ENCODE measurements at regions not wholly inside any gene's neighbourhood (a gene's known extent, or its start where the extent isn't known, plus 50 kb on each side); places are given as distances from the start of the nearest gene placed in this dataset.

DNA sequence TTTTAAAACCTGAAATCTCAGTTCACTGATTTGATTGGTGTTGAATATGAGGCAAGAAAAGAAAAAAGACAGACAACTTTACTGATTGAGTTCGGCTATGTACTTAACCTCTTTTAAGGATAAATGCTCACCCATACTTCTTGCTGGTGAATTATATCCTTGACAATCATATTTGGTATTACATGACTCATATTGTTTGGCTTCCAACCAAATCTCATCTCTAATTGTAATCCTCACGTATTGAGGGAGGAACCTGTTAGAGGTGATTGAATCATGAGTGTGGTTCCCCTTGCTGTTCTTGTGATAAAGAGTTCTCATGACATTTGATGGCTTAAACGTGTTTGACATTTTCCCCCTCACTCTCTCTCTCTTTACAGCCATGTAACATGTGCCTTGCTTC, 255.6 kb upstream of the IZUMO3 start:
- ChIA-PET CTCF (ENCODE audit: low intra/inter-chr PET ratio, low total read pairs) (no interaction called here), POLR2A (no interaction called here)
- no peak for FAIRE-seq
- no peak overlapping the region for H3K4me2 ChIP-seq (ENCODE audit: low read depth, low read length)
- H3K36me3 ChIP-seq (replicated peaks in 1 of 2; ENCODE audit: control insufficient read depth in 1 of 2, insufficient read depth in 2 of 2, low read length in 2 of 2), result no peaks in the 10 kb centered on the region
- 1% methylated on average over 3 of the region's 3 CpGs for WGBS (ENCODE audit: low lambda C conversion rate)
- H3K79me2 ChIP-seq (ENCODE audit: insufficient read depth, low read length), result no peaks in the 10 kb centered on the region
- H3K9me3 ChIP-seq (ENCODE audit: low read length), result peaks cover 71% of the 10 kb centered on the region
- no peak overlapping the region for H3K27ac ChIP-seq (ENCODE audit: extremely low read length, insufficient read depth, low read length)
- H4K20me1 ChIP-seq (ENCODE audit: insufficient read depth, low read length), result no peaks in the 10 kb centered on the region
- intact Hi-C loops (cut with micrococcal nuclease; ENCODE audit: unreplicated experiment), result no loop called here
- no peak overlapping the region for H3K4me3 ChIP-seq (replicated peaks in 1 of 3; ENCODE audit: insufficient read depth in 1 of 3, low read depth in 2 of 3, low read length in 3 of 3)
- in situ Hi-C loops (cut with HindIII; ENCODE audit: extremely low pct_ligation_motif_present, low pct_unique_long_range_greater_than_20kb), result loop anchor here (25.0 kb wide), 1 partner anchor 89 kb away; no protein-coding TSS in a partner anchor
- no peaks in the 10 kb centered on the region for H3K27me3 ChIP-seq (ENCODE audit: control insufficient read depth in 1 of 2, insufficient read depth in 2 of 2, low read length in 2 of 2)
- H3K9ac ChIP-seq (ENCODE audit: insufficient read depth, low read depth, low read length), result no peak overlapping the region
- no peak overlapping the region for H2AFZ ChIP-seq (ENCODE audit: low read length)
- no TSS peak for BruUV-seq (replicated peaks)
- DNase-seq (ENCODE audit: low spot score), result no peak
- TF ChIP-seq ZNF781 (CRISPR knock-in tag; IDR thresholded peaks at IDR 0.05; ENCODE audit: borderline replicate concordance, not compliant biosample characterization) (no peak), BRCA1 (CRISPR knock-in tag; IDR thresholded peaks at IDR 0.05) (no peak), REXO4 (CRISPR knock-in tag; IDR thresholded peaks at IDR 0.05; ENCODE audit: borderline replicate concordance) (no peak), ZNF501 (CRISPR knock-in tag; IDR thresholded peaks at IDR 0.05) (no peak), SMAD9 (CRISPR knock-in tag; IDR thresholded peaks at IDR 0.05) (no peak), ZNF709 (CRISPR knock-in tag; IDR thresholded peaks at IDR 0.05) (no peak), ZNF660 (CRISPR knock-in tag; IDR thresholded peaks at IDR 0.05; ENCODE audit: borderline replicate concordance, low read depth) (no peak), ZFAT (CRISPR knock-in tag; conservative IDR thresholded peaks at IDR 0.05) (no peak), ZSCAN25 (CRISPR knock-in tag; IDR thresholded peaks at IDR 0.05) (no peak), ZNF451 (CRISPR knock-in tag; IDR thresholded peaks at IDR 0.05) (no peak), PHB2 (IDR thresholded peaks at IDR 0.05; ENCODE audit: partially characterized antibody) (no peak), FLYWCH1 (CRISPR knock-in tag; IDR thresholded peaks at IDR 0.05) (no peak), ZNF550 (CRISPR knock-in tag; IDR thresholded peaks at IDR 0.05; ENCODE audit: borderline replicate concordance) (no peak), SMC3 (IDR thresholded peaks at IDR 0.05; ENCODE audit: low read length) (no peak), EP300 (IDR thresholded peaks at IDR 0.05; ENCODE audit: low read depth in 2 of 2, low read length in 2 of 2) (no peak), EP300 (CRISPR knock-in tag; IDR thresholded peaks at IDR 0.05; ENCODE audit: borderline replicate concordance) (no peak), POGZ (CRISPR knock-in tag; IDR thresholded peaks at IDR 0.05) (no peak)
- TF ChIP-seq, protein P1, sequence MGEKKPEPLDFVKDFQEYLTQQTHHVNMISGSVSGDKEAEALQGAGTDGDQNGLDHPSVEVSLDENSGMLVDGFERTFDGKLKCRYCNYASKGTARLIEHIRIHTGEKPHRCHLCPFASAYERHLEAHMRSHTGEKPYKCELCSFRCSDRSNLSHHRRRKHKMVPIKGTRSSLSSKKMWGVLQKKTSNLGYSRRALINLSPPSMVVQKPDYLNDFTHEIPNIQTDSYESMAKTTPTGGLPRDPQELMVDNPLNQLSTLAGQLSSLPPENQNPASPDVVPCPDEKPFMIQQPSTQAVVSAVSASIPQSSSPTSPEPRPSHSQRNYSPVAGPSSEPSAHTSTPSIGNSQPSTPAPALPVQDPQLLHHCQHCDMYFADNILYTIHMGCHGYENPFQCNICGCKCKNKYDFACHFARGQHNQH (CRISPR knock-in tag; IDR thresholded peaks at IDR 0.05), result no peak
- TF ChIP-seq, protein P2, sequence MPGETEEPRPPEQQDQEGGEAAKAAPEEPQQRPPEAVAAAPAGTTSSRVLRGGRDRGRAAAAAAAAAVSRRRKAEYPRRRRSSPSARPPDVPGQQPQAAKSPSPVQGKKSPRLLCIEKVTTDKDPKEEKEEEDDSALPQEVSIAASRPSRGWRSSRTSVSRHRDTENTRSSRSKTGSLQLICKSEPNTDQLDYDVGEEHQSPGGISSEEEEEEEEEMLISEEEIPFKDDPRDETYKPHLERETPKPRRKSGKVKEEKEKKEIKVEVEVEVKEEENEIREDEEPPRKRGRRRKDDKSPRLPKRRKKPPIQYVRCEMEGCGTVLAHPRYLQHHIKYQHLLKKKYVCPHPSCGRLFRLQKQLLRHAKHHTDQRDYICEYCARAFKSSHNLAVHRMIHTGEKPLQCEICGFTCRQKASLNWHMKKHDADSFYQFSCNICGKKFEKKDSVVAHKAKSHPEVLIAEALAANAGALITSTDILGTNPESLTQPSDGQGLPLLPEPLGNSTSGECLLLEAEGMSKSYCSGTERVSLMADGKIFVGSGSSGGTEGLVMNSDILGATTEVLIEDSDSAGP (CRISPR knock-in tag; IDR thresholded peaks at IDR 0.05; ENCODE audit: borderline replicate concordance), result no peak
- TF ChIP-seq, protein P3, sequence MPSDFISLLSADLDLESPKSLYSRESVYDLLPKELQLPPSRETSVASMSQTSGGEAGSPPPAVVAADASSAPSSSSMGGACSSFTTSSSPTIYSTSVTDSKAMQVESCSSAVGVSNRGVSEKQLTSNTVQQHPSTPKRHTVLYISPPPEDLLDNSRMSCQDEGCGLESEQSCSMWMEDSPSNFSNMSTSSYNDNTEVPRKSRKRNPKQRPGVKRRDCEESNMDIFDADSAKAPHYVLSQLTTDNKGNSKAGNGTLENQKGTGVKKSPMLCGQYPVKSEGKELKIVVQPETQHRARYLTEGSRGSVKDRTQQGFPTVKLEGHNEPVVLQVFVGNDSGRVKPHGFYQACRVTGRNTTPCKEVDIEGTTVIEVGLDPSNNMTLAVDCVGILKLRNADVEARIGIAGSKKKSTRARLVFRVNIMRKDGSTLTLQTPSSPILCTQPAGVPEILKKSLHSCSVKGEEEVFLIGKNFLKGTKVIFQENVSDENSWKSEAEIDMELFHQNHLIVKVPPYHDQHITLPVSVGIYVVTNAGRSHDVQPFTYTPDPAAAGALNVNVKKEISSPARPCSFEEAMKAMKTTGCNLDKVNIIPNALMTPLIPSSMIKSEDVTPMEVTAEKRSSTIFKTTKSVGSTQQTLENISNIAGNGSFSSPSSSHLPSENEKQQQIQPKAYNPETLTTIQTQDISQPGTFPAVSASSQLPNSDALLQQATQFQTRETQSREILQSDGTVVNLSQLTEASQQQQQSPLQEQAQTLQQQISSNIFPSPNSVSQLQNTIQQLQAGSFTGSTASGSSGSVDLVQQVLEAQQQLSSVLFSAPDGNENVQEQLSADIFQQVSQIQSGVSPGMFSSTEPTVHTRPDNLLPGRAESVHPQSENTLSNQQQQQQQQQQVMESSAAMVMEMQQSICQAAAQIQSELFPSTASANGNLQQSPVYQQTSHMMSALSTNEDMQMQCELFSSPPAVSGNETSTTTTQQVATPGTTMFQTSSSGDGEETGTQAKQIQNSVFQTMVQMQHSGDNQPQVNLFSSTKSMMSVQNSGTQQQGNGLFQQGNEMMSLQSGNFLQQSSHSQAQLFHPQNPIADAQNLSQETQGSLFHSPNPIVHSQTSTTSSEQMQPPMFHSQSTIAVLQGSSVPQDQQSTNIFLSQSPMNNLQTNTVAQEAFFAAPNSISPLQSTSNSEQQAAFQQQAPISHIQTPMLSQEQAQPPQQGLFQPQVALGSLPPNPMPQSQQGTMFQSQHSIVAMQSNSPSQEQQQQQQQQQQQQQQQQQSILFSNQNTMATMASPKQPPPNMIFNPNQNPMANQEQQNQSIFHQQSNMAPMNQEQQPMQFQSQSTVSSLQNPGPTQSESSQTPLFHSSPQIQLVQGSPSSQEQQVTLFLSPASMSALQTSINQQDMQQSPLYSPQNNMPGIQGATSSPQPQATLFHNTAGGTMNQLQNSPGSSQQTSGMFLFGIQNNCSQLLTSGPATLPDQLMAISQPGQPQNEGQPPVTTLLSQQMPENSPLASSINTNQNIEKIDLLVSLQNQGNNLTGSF (CRISPR knock-in tag; IDR thresholded peaks at IDR 0.05), result no peak
- no peak for ATAC-seq
- H3K4me1 ChIP-seq (ENCODE audit: insufficient read depth, low read length), result no peaks in the 10 kb centered on the region

Data from HepG2 (cell line).